Activated CD4-positive, alpha-beta T cell treated with anti-CD3 and anti-CD28 coated beads, Interleukin-10, Interleukin-2, amounts not matched to agents 100 ng/mL and 50 ng/mL, durations not matched to agents 16 hours and 8 hours (primary cell): ENCODE measurements at regions not wholly inside any gene's neighbourhood (a gene's known extent, or its start where the extent isn't known, plus 50 kb on each side); places are given as distances from the start of the nearest gene placed in this dataset.
A peak's percentile ranks its signal among the peaks of the same experiment; 100 is the strongest.
"Not testable (repeated sequence)": the region's sequence is repeated elsewhere in the genome, so short reads cannot be mapped to it uniquely, and the experiment has no call there.

ENCODE experiments used
- DNase-seq: peaks from one replicate; pipeline ENCODE4 v3.0.0-alpha.2; 2020

- DNase-seq = peak; percentile 11
Observed at GRCh38 chr6:153373869-153374268, 242.8 kb upstream of the RGS17 start.

GRCh38 chr6:153368131-153368530, 237.0 kb upstream of the RGS17 start:
- DNase-seq = no peak

GRCh38 chr6:153367021-153367420, 235.9 kb upstream of the RGS17 start:
- no peak for DNase-seq

- no peak for DNase-seq
Observed at GRCh38 chr6:153357391-153357790, 226.3 kb upstream of the RGS17 start.

GRCh38 chr6:153340568-153340967, 209.5 kb upstream of the RGS17 start:
- DNase-seq = no peak

GRCh38 chr6:153334121-153334520, 203.0 kb upstream of the RGS17 start:
- no peak for DNase-seq

- DNase-seq = not testable (repeated sequence)
Observed at GRCh38 chr6:153331221-153331620, 200.1 kb upstream of the RGS17 start.

- no peak for DNase-seq
Observed at GRCh38 chr6:153328194-153328593, 197.1 kb upstream of the RGS17 start.

- DNase-seq = no peak
Observed at GRCh38 chr6:153325661-153326060, 194.6 kb upstream of the RGS17 start.

GRCh38 chr6:153312634-153313033, 181.6 kb upstream of the RGS17 start:
- DNase-seq = peak; percentile 58

- DNase-seq = no peak
Observed at GRCh38 chr6:153309651-153310050, 178.6 kb upstream of the RGS17 start.

GRCh38 chr6:153302133-153302532, 171.1 kb upstream of the RGS17 start:
- no peak for DNase-seq

GRCh38 chr6:153301602-153302001, 170.5 kb upstream of the RGS17 start:
- DNase-seq = peak; percentile 15

GRCh38 chr6:153282456-153282855, 151.4 kb upstream of the RGS17 start:
- not testable (repeated sequence) for DNase-seq

- DNase-seq = no peak
Observed at GRCh38 chr6:153275997-153276396, 144.9 kb upstream of the RGS17 start.

- no peak for DNase-seq
Observed at GRCh38 chr6:153272201-153272980, 141.3 kb upstream of the RGS17 start.

- DNase-seq = no peak
Observed at GRCh38 chr6:153263489-153263888, 132.4 kb upstream of the RGS17 start.

GRCh38 chr6:153251326-153251725, 120.2 kb upstream of the RGS17 start:
- DNase-seq = no peak

- no peak for DNase-seq
Observed at GRCh38 chr6:153237670-153238069, 106.6 kb upstream of the RGS17 start.

- peak; percentile 47 for DNase-seq
Observed at GRCh38 chr6:153231048-153231646, 100.1 kb upstream of the RGS17 start.

GRCh38 chr6:153218184-153218792, 87.2 kb upstream of the RGS17 start:
- no peak for DNase-seq

GRCh38 chr6:153216789-153217188, 85.7 kb upstream of the RGS17 start:
- DNase-seq = no peak

GRCh38 chr6:153215242-153215641, 84.2 kb upstream of the RGS17 start:
- DNase-seq = no peak

GRCh38 chr6:153214436-153214835, 83.4 kb upstream of the RGS17 start:
- no peak for DNase-seq
